SK-N-SH (cell line): ENCODE measurements at regions not wholly inside any gene's neighbourhood (a gene's known extent, or its start where the extent isn't known, plus 50 kb on each side); places are given as distances from the start of the nearest gene placed in this dataset.

Experiments
- CTCF ChIA-PET: fragments of 300-600, 350-600 bp; formaldehyde crosslinking; extraction: SDS; loops from one replicate; lab custom pipeline; 2021; lab: Yijun Ruan, JAX
- POLR2A ChIA-PET: fragments of 350-600 bp; sonication (Branson Sonifier 250); formaldehyde crosslinking; extraction: SDS; loops from one replicate; lab custom pipeline; 2020; ENCODE audit warnings: antibody characterized with exemption, inconsistent platforms; lab: Yijun Ruan, JAX
- DNase-seq: peaks from one replicate; pipeline ENCODE4 v3.0.0; 2012
- H2AFZ ChIP-seq: fragments of 200-600 bp; sonication (generic); 2 replicates; pipeline ENCODE4 v1.8.1; 2016; ENCODE audit warnings: antibody characterized with exemption, mild to moderate bottlenecking, low read depth
- H3F3A ChIP-seq: fragments of 200-600 bp; sonication (generic); replicated peaks from 2 replicates; pipeline ENCODE3; 2016; ENCODE audit warnings: antibody characterized with exemption, mild to moderate bottlenecking; ENCODE audit not compliant: insufficient read depth
- H3K27ac ChIP-seq, 2 experiments: fragments of 200-500 bp in 1 of 2; fragments of 200-600 bp in 1 of 2; sonication (Bioruptor generic) in 1 of 2; sonication (generic), shearing (Covaris generic) in 1 of 2; 2 replicates each; pipeline versions ENCODE4 v1.5.1 to v1.6.1; 2014 to 2016; ENCODE audit warnings: low read depth in 2 of 2, inconsistent platforms in 1 of 2, low read length in 1 of 2, mild to moderate bottlenecking in 1 of 2, mixed read lengths in 1 of 2
- H3K27me3 ChIP-seq: fragments of 200-600 bp; sonication (generic), shearing (Covaris generic); 2 replicates; pipeline ENCODE4 v1.6.1; 2016; ENCODE audit warnings: mixed run types; ENCODE audit not compliant: insufficient read depth
- H3K36me3 ChIP-seq, 2 experiments: fragments of 200-500 bp in 1 of 2; fragments of 200-600 bp in 1 of 2; sonication (Bioruptor generic) in 1 of 2; sonication (generic) in 1 of 2; replicated peaks in 1 of 2; 2 replicates each; pipeline versions ENCODE3 to v1.5.1; 2014 to 2016; ENCODE audit warnings: low read length in 1 of 2, mild to moderate bottlenecking in 1 of 2; ENCODE audit not compliant: insufficient read depth in 2 of 2, control insufficient read depth in 1 of 2
- H3K4me1 ChIP-seq, 2 experiments: fragments of 200-500 bp in 1 of 2; fragments of 200-600 bp in 1 of 2; sonication (Bioruptor generic) in 1 of 2; sonication (generic), shearing (Covaris generic) in 1 of 2; 2 replicates each; pipeline versions ENCODE4 v1.5.1 to v1.6.1; 2014 to 2016; ENCODE audit warnings: low read depth in 1 of 2, low read length in 1 of 2, mixed run types in 1 of 2; ENCODE audit not compliant: insufficient read depth in 2 of 2, control insufficient read depth in 1 of 2
- H3K4me2 ChIP-seq: fragments of 200-600 bp; sonication (generic), shearing (Covaris generic); 2 replicates; pipeline ENCODE4 v1.6.1; 2017; ENCODE audit warnings: mixed run types
- H3K4me3 ChIP-seq, 2 experiments: fragments of 200-500 bp in 1 of 2; fragments of 200-600 bp in 1 of 2; sonication (Bioruptor generic) in 1 of 2; sonication (generic), shearing (Covaris generic) in 1 of 2; 2 replicates each; pipeline versions ENCODE4 v1.5.1 to v1.8.1; 2014 to 2016; ENCODE audit warnings: low read depth in 2 of 2, inconsistent platforms in 1 of 2, low read length in 1 of 2, mild to moderate bottlenecking in 1 of 2, mixed read lengths in 1 of 2, moderate library complexity in 1 of 2
- H3K79me2 ChIP-seq: fragments of 200-600 bp; sonication (generic); 2 replicates; pipeline ENCODE4 v1.8.1; 2017; ENCODE audit warnings: mild to moderate bottlenecking; ENCODE audit not compliant: insufficient read depth
- H3K9ac ChIP-seq: fragments of 200-600 bp; sonication (generic); 2 replicates; pipeline ENCODE4 v1.6.1; 2017; ENCODE audit warnings: mixed run types
- H3K9me2 ChIP-seq: fragments of 200-600 bp; sonication (generic); 2 replicates; pipeline ENCODE4 v1.6.1; 2017; ENCODE audit warnings: mixed run types
- H3K9me3 ChIP-seq: fragments of 200-600 bp; sonication (generic); 2 replicates; pipeline ENCODE4 v1.6.1; 2017; ENCODE audit warnings: mixed run types, mild to moderate bottlenecking, moderate library complexity
- H4K20me1 ChIP-seq: fragments of 200-600 bp; sonication (generic); 2 replicates; pipeline ENCODE4 v1.6.1; 2017; ENCODE audit warnings: mild to moderate bottlenecking, mixed run types; ENCODE audit not compliant: insufficient read depth
- FOXM1 ChIP-seq: IDR thresholded peaks from 2 replicates; pipeline ENCODE4 v1.4.0; 2012; ENCODE audit warnings: low read depth, mild to moderate bottlenecking
- NRF1 ChIP-seq: IDR thresholded peaks from 2 replicates; pipeline ENCODE4 v1.6.1; 2012; ENCODE audit warnings: low read depth, mild to moderate bottlenecking, low read length
- SIN3A ChIP-seq: IDR thresholded peaks from 2 replicates; pipeline ENCODE4 v1.6.1; 2012; ENCODE audit warnings: low read depth, mild to moderate bottlenecking, low read length, moderate library complexity, borderline replicate concordance
- YY1 ChIP-seq: IDR thresholded peaks from 2 replicates; pipeline ENCODE4 v1.4.0; 2012; ENCODE audit warnings: low read depth, mild to moderate bottlenecking
- WGBS: methylation state at CpG from one replicate; pipeline ENCODE4 v1.1.6; 2017; ENCODE audit warnings: low lambda C conversion rate; 5-methylcytosine and 5-hydroxymethylcytosine counted together
- TF ChIP-seq, protein P1 (sequence below): IDR thresholded peaks from 2 replicates; pipeline ENCODE4 v1.4.0; 2012; ENCODE audit warnings: low read depth, borderline replicate concordance
- TF ChIP-seq, protein P2 (sequence below): IDR thresholded peaks from 2 replicates; pipeline ENCODE4 v1.6.1; 2012; ENCODE audit warnings: mild to moderate bottlenecking, low read depth, low read length, moderate library complexity
- TF ChIP-seq, protein P3 (sequence below): IDR thresholded peaks from 2 replicates; pipeline ENCODE4; 2012
- TF ChIP-seq, protein P4 (sequence below): fragments of 150-350 bp; IDR thresholded peaks from 2 replicates; pipeline ENCODE4 v1.6.1; 2017; ENCODE audit warnings: antibody characterized with exemption, low read length, low read depth, borderline replicate concordance
- TF ChIP-seq, protein P5 (sequence below): fragments of 150-350 bp; IDR thresholded peaks from 2 replicates; pipeline ENCODE4 v1.6.1; 2016; ENCODE audit warnings: mild to moderate bottlenecking, low read depth, low read length

DNA sequence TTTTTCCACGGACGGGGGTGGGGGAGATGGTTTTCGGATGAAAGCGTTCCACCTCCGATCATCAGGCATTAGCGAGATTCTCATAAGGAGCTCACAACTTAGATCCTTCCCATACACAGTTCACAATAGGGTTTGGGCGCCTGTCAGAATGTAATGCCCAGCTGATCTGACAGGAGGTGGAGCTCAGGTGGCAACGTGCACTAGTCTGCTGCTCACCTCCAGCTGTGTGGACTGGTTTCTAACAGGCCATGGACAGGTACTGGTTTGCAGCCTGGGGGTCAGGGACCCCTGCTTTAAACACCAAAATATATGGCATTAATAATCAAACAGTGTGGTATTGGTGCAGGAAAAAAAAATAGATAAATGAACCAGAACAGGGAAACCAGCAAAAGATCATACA, 157.5 kb upstream of the NLRP1 start:
- WGBS: 49% methylated on average over 8 of the region's 8 CpGs
- CTCF ChIA-PET: no interaction called here
- Histone ChIP-seq H3K4me2 (no peak overlapping the region), H3K4me1 (no peaks in the 10 kb centered on the region), H2AFZ (no peak overlapping the region), H3F3A (no peaks in the 10 kb centered on the region), H3K36me3 (no peaks in the 10 kb centered on the region), H4K20me1 (no peaks in the 10 kb centered on the region), H3K9me3 (no peaks in the 10 kb centered on the region), H3K79me2 (no peaks in the 10 kb centered on the region; the same call in 1 of the 2 replicates), H3K27ac (no peak overlapping the region), H3K4me3 (no peak overlapping the region), H3K9ac (no peak overlapping the region), H3K27me3 (peaks cover 9% of the 10 kb centered on the region; the same call in 1 of the 2 replicates), H3K9me2 (no peaks in the 10 kb centered on the region)
- TF ChIP-seq, protein P1, sequence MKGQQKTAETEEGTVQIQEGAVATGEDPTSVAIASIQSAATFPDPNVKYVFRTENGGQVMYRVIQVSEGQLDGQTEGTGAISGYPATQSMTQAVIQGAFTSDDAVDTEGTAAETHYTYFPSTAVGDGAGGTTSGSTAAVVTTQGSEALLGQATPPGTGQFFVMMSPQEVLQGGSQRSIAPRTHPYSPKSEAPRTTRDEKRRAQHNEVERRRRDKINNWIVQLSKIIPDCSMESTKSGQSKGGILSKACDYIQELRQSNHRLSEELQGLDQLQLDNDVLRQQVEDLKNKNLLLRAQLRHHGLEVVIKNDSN: no peak
- TF ChIP-seq SIN3A (no peak), YY1 (no peak), FOXM1 (no peak), NRF1 (no peak)
- TF ChIP-seq, protein P2, sequence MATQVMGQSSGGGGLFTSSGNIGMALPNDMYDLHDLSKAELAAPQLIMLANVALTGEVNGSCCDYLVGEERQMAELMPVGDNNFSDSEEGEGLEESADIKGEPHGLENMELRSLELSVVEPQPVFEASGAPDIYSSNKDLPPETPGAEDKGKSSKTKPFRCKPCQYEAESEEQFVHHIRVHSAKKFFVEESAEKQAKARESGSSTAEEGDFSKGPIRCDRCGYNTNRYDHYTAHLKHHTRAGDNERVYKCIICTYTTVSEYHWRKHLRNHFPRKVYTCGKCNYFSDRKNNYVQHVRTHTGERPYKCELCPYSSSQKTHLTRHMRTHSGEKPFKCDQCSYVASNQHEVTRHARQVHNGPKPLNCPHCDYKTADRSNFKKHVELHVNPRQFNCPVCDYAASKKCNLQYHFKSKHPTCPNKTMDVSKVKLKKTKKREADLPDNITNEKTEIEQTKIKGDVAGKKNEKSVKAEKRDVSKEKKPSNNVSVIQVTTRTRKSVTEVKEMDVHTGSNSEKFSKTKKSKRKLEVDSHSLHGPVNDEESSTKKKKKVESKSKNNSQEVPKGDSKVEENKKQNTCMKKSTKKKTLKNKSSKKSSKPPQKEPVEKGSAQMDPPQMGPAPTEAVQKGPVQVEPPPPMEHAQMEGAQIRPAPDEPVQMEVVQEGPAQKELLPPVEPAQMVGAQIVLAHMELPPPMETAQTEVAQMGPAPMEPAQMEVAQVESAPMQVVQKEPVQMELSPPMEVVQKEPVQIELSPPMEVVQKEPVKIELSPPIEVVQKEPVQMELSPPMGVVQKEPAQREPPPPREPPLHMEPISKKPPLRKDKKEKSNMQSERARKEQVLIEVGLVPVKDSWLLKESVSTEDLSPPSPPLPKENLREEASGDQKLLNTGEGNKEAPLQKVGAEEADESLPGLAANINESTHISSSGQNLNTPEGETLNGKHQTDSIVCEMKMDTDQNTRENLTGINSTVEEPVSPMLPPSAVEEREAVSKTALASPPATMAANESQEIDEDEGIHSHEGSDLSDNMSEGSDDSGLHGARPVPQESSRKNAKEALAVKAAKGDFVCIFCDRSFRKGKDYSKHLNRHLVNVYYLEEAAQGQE: no peak
- TF ChIP-seq, protein P3, sequence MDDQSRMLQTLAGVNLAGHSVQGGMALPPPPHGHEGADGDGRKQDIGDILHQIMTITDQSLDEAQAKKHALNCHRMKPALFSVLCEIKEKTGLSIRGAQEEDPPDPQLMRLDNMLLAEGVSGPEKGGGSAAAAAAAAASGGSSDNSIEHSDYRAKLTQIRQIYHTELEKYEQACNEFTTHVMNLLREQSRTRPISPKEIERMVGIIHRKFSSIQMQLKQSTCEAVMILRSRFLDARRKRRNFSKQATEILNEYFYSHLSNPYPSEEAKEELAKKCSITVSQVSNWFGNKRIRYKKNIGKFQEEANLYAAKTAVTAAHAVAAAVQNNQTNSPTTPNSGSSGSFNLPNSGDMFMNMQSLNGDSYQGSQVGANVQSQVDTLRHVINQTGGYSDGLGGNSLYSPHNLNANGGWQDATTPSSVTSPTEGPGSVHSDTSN: no peak
- TF ChIP-seq, protein P4, sequence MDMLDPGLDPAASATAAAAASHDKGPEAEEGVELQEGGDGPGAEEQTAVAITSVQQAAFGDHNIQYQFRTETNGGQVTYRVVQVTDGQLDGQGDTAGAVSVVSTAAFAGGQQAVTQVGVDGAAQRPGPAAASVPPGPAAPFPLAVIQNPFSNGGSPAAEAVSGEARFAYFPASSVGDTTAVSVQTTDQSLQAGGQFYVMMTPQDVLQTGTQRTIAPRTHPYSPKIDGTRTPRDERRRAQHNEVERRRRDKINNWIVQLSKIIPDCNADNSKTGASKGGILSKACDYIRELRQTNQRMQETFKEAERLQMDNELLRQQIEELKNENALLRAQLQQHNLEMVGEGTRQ: no peak
- TF ChIP-seq, protein P5, sequence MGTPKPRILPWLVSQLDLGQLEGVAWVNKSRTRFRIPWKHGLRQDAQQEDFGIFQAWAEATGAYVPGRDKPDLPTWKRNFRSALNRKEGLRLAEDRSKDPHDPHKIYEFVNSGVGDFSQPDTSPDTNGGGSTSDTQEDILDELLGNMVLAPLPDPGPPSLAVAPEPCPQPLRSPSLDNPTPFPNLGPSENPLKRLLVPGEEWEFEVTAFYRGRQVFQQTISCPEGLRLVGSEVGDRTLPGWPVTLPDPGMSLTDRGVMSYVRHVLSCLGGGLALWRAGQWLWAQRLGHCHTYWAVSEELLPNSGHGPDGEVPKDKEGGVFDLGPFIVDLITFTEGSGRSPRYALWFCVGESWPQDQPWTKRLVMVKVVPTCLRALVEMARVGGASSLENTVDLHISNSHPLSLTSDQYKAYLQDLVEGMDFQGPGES: no peak
- POLR2A ChIA-PET: no interaction called here
- DNase-seq: no peak
